ENCODE measurements at regions not wholly inside any gene's neighbourhood (a gene's known extent, or its start where the extent isn't known, plus 50 kb on each side); places are given as distances from the start of the nearest gene placed in this dataset.

DNA sequence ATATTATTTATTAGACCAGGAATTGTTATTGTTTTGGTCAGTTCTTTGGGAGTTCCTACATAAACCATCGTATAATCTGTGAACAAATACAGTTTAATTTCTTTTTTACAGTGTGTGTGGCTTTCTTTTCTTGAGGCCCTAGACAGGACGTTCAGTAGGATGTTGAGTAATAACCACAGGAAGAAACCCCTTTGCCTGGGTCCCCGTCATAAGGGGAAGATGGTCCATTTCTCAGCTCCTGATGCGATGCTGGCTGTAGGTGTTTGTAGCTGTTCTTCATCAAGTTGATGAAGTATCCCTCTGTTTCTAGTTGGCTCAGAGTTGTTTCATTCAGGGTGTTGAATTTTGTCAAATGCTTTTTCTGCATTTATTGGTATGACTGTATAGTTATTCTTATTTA is 219.7 kb upstream of the ADARB2 start:
- DNase-seq: no peak

- DNase-seq: no peak
Measured at GRCh38 chr10:1954300-1954699, 217.0 kb upstream of the ADARB2 start.

DNA sequence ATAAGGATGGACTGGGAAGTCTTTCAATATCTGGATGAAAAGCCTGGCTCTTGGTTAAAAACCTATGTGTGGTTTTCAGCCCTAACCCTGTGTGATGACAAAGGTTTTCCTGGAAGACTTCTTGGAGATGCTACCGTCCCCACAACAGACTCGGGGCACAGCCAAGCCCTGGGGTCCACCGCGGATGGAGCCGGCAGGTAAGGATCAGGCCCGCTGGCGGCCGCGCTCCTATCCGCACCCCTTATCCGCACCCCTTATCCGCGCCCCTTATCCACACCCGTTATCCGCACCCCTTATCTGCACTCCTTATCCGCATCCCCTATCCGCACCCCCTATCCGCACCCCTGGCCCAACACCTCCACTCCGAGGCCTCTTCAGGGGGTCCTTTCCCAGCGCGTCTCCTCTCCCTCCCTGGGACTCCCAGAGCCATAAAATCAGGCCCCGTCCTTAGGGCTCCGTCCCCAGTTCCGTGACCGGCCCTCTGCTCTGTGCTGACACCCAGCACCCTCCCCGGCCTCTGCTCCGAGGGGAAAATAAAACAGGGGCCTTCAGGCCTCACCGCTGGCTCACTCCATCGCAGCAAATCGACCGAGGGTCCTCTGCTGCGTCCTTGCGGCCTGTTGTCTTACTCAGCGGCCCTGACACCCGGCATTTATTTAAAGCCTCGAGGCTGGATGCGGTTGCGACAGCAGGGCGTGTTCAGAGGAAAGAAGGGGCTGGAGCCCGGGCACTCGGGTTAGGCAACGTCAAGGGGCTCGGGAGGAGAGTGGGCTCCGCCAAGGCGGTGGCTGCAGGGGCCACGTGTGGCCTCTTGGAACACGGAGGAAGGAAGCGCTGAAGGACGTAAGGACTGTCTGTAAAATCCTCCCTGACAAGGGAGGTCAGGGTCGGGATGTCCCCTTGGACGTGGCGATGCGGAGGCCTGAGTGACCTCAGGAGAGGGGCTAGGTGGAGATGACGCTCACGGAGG is 215.1 kb upstream of the ADARB2 start:
- no peak for DNase-seq

DNA sequence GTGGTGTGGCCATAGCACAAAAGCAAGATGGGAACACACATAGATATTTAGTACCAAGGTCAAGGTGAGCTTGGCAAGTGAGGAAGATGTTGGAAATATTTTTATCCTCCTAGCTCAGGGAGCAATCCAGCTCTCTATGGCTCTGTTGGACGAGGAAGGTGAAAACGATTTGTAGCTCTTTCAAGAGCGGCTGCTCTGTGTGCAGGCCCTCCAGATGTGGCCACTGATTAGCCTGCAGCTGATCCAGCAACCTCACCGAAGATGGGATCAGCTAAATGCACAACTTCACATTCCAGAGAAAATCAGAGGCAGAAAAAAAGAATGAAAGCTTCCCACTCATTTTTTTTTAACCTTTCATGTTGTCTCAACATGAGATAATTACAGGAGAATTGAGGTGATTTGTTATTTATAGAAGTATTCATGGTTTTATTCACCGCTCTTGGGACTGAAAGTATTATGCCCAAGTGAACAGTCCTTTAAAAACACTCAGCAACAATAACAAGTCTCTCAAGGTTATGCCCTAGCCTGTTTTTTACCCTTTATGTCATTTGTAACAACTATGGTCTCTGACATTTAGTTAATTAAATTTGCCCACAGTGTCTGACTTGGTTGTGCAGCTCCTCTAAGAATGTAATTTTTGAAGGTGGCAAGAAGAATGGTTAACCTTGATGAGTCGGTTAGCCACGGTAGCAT is 213.6 kb upstream of the ADARB2 start:
- DNase-seq: no peak

- no peak for DNase-seq
Measured at GRCh38 chr10:1947464-1948003, 210.2 kb upstream of the ADARB2 start.

- DNase-seq: no peak
Measured at GRCh38 chr10:1944487-1944886, 207.2 kb upstream of the ADARB2 start.

GRCh38 chr10:1942478-1942877 is 205.2 kb upstream of the ADARB2 start:
- DNase-seq: no peak

GRCh38 chr10:1939016-1939415 is 201.7 kb upstream of the ADARB2 start:
- no peak for DNase-seq

DNA sequence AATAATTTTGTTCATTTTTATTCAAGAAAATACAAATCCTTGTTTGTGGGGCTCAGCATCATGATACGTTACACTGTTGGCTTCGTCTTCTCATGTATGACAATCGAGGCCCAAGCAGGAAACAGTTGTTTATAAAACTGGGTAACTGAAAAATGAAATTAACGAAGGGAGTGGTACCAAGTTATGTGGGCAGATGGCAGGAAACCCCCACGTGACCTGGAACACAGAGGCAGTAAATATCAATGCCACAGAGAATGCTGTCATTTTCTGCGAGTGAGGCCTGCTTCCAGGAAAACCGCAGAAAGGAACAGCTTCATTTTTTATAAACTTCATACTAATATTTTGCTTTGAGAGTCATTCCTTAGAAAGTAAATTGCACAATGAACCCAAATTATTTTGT is 201.0 kb upstream of the ADARB2 start:
- DNase-seq: no peak

- no peak for DNase-seq
Measured at GRCh38 chr10:1935912-1936311, 198.6 kb upstream of the ADARB2 start.

- no peak for DNase-seq
Measured at GRCh38 chr10:1933215-1933614, 195.9 kb upstream of the ADARB2 start.

DNA sequence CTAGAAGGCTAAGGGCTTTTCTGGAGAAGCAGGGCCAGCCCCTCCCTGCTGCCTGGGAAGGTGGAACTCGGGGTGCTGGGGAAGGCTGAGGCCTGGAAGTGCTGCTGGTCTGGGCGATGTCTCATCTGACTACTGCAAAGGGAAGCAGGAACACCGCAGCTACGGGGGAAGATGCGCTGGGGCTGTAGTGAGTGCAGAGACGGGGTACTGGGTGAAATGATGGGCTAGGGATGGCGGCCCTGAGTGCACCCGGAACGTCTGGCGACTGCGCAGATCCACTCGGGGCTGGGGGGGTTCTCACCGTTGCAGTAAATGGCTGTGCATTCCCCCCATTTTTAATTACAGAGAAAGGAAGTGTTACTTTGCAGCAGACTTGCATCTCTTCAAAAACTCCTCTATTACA is 195.4 kb upstream of the ADARB2 start:
- DNase-seq: no peak

DNA sequence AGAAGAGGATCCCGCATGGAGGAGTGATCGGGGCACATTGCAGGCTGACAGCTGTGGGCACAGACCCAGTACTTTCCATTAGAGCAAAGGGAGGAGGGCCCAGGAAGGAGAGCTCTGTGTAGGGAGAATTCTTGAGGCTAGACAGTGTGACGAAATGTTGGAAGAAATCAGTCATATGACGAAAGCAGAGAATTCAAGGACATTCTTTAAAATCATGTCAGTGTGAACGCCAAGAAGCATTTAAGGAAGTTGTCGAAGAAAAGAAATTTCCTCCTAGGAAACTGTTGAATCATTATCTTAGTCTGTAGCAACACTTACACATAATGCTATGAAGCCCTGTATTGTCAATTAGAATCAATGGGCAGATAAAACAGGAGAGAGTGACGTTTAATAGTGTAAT is 191.3 kb upstream of the ADARB2 start:
- no peak for DNase-seq

GRCh38 chr10:1923998-1924397 is 186.7 kb upstream of the ADARB2 start:
- no peak for DNase-seq

- DNase-seq: no peak
Measured at GRCh38 chr10:1923586-1923985, 186.3 kb upstream of the ADARB2 start.

DNA sequence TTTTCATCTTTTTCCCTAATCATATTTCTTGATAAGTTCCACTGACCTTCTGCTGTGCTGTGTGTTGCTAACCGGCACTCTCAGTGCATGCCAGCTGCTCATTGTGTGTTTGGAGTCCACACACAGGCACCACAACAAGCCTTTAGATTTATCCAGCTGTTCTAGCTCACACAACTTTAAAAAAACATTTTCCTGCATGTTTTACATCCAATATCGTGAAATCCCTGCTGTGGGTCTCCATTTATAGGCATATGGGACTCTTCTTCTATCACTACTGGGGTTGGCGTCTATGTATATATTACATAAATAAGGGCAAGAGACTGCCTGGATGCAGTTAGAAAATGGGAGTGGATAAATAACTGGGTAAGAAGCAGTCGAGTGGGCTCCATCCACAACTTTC is 183.6 kb upstream of the ADARB2 start:
- DNase-seq: no peak

GRCh38 chr10:1920127-1920526 is 182.8 kb upstream of the ADARB2 start:
- no peak for DNase-seq

DNA sequence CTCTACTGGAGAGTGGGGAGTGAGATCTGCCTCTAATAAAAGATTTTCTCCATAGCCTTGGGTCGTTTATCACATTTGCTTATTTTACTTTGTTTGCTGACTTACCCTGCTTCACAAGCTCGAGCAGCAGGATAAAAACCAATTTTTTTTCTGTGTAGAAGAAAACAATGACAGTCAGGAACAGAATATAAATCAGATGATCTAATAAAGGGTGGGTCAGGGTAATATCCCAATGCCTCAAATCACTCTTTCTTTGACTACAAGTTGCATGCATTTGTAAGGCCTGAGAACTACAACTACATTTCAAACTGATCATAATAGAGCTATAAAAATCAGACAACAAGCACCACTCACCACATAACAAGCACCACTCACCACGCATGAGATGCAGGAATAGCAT is 174.4 kb upstream of the ADARB2 start:
- DNase-seq: no peak

DNA sequence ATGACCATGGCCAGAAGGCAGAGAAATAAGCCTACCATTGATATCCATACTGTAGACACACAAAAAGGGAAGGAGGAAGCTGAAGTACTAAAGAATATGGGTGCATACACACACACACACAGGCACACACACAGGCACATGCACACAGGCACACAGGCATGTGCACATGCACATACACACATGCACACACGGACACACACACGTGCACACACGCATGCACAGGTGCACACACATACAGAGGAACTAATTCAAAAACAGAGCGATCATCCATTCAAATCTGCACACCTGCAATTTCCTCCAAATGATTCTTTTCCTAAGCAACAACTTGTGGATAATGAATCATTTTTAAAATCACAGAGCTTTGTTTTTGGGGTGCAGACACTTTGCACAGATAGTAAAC is 166.7 kb upstream of the ADARB2 start:
- no peak for DNase-seq

DNA sequence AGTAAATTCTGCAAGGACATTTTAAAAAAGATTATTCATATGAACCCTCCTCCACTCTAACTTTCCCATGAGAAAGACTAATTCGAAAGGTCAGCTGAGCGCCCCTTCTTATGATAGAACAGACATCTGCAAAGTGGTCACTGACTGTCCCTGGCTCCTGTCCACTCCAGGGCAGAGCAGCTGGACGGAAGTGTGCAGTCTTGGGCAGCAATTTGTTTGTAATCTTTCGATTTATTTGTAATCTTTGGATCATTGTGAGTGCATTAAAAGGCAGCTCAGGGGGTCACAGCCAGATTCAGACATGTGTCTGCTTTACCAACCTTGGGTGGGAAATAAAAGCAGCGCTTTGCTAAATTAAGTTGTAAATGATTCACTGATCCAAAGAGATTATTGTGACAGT is 158.8 kb upstream of the ADARB2 start:
- no peak for DNase-seq

DNA sequence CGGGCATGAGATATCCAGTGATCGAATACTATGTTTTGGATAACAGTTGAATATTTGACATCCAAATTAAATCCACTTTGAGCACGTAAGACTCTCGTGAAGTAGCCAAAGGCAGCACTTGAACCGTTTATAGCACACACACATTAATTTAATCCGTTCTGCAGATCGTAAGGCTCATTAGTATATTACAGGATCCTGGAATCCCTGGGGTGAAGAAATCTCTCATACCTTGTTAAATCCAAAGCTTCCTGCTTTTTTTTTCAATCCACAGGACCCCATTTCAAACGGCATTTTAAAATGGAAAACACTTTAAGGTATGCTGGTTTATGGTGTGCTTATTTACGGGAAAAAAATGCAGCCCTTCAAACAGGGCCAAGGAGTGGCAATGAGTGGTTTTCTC is 158.4 kb upstream of the ADARB2 start:
- no peak for DNase-seq

GRCh38 chr10:1894912-1895311 is 157.6 kb upstream of the ADARB2 start:
- DNase-seq: no peak

DNA sequence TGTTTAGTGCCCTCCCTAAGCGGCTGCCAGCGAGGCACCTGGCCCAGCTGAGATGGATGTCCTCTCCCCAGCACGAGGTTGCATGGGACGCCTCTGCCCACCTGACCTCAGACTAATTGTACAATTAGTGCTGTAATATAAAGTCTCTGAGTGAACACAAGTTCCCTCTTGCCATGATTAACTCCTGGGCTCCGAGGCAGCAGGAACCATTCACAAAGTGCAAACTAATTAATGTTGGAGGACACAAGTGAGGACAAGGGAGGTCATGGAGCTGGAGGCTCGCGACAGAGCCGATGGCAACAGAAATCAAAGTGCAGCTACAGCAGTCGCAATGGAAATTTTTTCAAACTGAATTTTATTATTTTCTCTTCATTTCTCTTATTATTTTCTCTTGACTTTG is 156.6 kb upstream of the ADARB2 start:
- no peak for DNase-seq
